NCI-H524 (cell line): ENCODE measurements at regions not wholly inside any gene's neighbourhood (a gene's known extent, or its start where the extent isn't known, plus 50 kb on each side); places are given as distances from the start of the nearest gene placed in this dataset.

Experiments used
- DNase-seq, 2 experiments: peaks; one replicate each; lab custom pipeline; 2025; lab: John Stamatoyannopoulos, UW

GRCh38 chr9:129283291-129283691, 105.2 kb upstream of the IER5L start:
- DNase-seq, result no peak

GRCh38 chr9:129282731-129283211, 104.7 kb upstream of the IER5L start:
- no peak for DNase-seq

- no peak for DNase-seq
Measured at GRCh38 chr9:129282272-129282671, 104.2 kb upstream of the IER5L start.

GRCh38 chr9:129281506-129282145, 103.6 kb upstream of the IER5L start:
- no peak for DNase-seq

- DNase-seq, result no peak
Measured at GRCh38 chr9:129280623-129281271, 102.7 kb upstream of the IER5L start.

- no peak for DNase-seq
Measured at GRCh38 chr9:129280236-129280622, 102.2 kb upstream of the IER5L start.

GRCh38 chr9:129278391-129279237, 100.6 kb upstream of the IER5L start:
- DNase-seq, result no peak

GRCh38 chr9:129276486-129277230, 98.6 kb upstream of the IER5L start:
- no peak for DNase-seq

GRCh38 chr9:129275626-129276247, 97.7 kb upstream of the IER5L start:
- DNase-seq, result no peak

GRCh38 chr9:129273941-129274684, 96.1 kb upstream of the IER5L start:
- DNase-seq, result no peak

GRCh38 chr9:129273136-129273895, 95.3 kb upstream of the IER5L start:
- DNase-seq, result no peak

- DNase-seq, result no peak
Measured at GRCh38 chr9:129272348-129273025, 94.4 kb upstream of the IER5L start.

GRCh38 chr9:129270903-129271431, 92.9 kb upstream of the IER5L start:
- no peak for DNase-seq

- DNase-seq, result no peak
Measured at GRCh38 chr9:129270205-129270604, 92.1 kb upstream of the IER5L start.

GRCh38 chr9:129267141-129267540, 89.1 kb upstream of the IER5L start:
- DNase-seq, result no peak

GRCh38 chr9:129266536-129266935, 88.5 kb upstream of the IER5L start:
- DNase-seq, result no peak

- no peak for DNase-seq
Measured at GRCh38 chr9:129264388-129264787, 86.3 kb upstream of the IER5L start.

GRCh38 chr9:129263836-129264235, 85.8 kb upstream of the IER5L start:
- DNase-seq, result no peak

GRCh38 chr9:129262261-129262660, 84.2 kb upstream of the IER5L start:
- no peak for DNase-seq
